ENCODE measurements at regions not wholly inside any gene's neighbourhood (a gene's known extent, or its start where the extent isn't known, plus 50 kb on each side); places are given as distances from the start of the nearest gene placed in this dataset.

DNA sequence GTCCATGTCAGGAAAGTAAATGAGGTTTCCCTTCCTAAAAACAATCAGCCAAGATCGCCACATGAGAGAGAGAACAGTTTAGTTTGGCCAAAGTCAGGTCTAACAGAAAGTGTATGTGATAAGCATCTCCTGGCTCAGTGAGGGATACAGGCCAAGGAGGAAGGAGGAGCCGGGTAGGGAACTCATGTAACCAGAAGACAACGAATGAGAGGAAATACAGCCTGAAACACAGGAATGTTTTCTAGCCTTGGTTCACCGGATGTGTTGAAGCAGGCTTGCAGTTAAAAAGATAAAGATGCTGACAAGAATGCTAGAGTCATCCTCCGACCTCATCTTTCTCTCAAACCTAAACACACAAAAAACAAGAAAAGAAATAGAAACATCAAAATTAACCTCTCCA lies 283.9 kb upstream of the SIX2 start:
- Histone ChIP-seq H3K4me2 (no peak overlapping the region), H3K4me1 (no peaks in the 10 kb centered on the region), H3K27ac (no peak overlapping the region), H3K4me3 (no peak overlapping the region), H3K9me3 (no peaks in the 10 kb centered on the region)
- DNase-seq (ENCODE audit: low read depth in 1 of 2, low spot score in 1 of 2) (no peak), ATAC-seq (no peak), FAIRE-seq (no peak)
- TF ChIP-seq CHD4 (IDR thresholded peaks at IDR 0.05; ENCODE audit: borderline replicate concordance): no peak
- no peak for TF ChIP-seq PBX3 (IDR thresholded peaks at IDR 0.05)
- no peak for TF ChIP-seq ZFP36 (IDR thresholded peaks at IDR 0.05; ENCODE audit: borderline replicate concordance, partially characterized antibody)
- TF ChIP-seq HOXB13 (CRISPR knock-in tag; IDR thresholded peaks at IDR 0.05; ENCODE audit: low read depth): no peak
- POLR2A ChIA-PET: no interaction called here
- 63% methylated on average over 5 of the region's 5 CpGs for whole genome bisulfite sequencing (ENCODE audit: missing lambda C conversion rate)
- CTCF ChIA-PET: no interaction called here

- TF ChIP-seq JUN (IDR thresholded peaks at IDR 0.05) (no peak), TP53 (CRISPR knock-in tag; IDR thresholded peaks at IDR 0.05) (no peak), JUNB (IDR thresholded peaks at IDR 0.05) (no peak), RFX5 (IDR thresholded peaks at IDR 0.05) (no peak), EHMT2 (IDR thresholded peaks at IDR 0.05; ENCODE audit: low read depth) (no peak), RNF2 (IDR thresholded peaks at IDR 0.05; ENCODE audit: borderline replicate concordance, low read depth) (no peak), ZFP36 (IDR thresholded peaks at IDR 0.05; ENCODE audit: borderline replicate concordance, partially characterized antibody) (no peak), ZC3H11A (IDR thresholded peaks at IDR 0.05) (no peak), CHD4 (IDR thresholded peaks at IDR 0.05; ENCODE audit: borderline replicate concordance) (no peak), MAFK (IDR thresholded peaks at IDR 0.05; ENCODE audit: partially characterized antibody) (no peak), MYC (IDR thresholded peaks at IDR 0.05; ENCODE audit: borderline replicate concordance, low read length) (no peak), KDM1A (IDR thresholded peaks at IDR 0.05; ENCODE audit: low read depth) (no peak), ESRRA (IDR thresholded peaks at IDR 0.05; ENCODE audit: borderline replicate concordance, low read length) (no peak), HOXB13 (CRISPR knock-in tag; IDR thresholded peaks at IDR 0.05; ENCODE audit: low read depth) (no peak), MAX (IDR thresholded peaks at IDR 0.05) (no peak), CHD2 (IDR thresholded peaks at IDR 0.05; ENCODE audit: low read length, partially characterized antibody) (no peak), TFCP2L1 (CRISPR knock-in tag; IDR thresholded peaks at IDR 0.05) (no peak)
- TF ChIP-seq, protein P1, sequence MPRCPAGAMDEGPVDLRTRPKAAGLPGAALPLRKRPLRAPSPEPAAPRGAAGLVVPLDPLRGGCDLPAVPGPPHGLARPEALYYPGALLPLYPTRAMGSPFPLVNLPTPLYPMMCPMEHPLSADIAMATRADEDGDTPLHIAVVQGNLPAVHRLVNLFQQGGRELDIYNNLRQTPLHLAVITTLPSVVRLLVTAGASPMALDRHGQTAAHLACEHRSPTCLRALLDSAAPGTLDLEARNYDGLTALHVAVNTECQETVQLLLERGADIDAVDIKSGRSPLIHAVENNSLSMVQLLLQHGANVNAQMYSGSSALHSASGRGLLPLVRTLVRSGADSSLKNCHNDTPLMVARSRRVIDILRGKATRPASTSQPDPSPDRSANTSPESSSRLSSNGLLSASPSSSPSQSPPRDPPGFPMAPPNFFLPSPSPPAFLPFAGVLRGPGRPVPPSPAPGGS (IDR thresholded peaks at IDR 0.05): no peak
- TF ChIP-seq, protein P2, sequence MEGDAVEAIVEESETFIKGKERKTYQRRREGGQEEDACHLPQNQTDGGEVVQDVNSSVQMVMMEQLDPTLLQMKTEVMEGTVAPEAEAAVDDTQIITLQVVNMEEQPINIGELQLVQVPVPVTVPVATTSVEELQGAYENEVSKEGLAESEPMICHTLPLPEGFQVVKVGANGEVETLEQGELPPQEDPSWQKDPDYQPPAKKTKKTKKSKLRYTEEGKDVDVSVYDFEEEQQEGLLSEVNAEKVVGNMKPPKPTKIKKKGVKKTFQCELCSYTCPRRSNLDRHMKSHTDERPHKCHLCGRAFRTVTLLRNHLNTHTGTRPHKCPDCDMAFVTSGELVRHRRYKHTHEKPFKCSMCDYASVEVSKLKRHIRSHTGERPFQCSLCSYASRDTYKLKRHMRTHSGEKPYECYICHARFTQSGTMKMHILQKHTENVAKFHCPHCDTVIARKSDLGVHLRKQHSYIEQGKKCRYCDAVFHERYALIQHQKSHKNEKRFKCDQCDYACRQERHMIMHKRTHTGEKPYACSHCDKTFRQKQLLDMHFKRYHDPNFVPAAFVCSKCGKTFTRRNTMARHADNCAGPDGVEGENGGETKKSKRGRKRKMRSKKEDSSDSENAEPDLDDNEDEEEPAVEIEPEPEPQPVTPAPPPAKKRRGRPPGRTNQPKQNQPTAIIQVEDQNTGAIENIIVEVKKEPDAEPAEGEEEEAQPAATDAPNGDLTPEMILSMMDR (IDR thresholded peaks at IDR 0.05): no peak
- TF ChIP-seq, protein P3, sequence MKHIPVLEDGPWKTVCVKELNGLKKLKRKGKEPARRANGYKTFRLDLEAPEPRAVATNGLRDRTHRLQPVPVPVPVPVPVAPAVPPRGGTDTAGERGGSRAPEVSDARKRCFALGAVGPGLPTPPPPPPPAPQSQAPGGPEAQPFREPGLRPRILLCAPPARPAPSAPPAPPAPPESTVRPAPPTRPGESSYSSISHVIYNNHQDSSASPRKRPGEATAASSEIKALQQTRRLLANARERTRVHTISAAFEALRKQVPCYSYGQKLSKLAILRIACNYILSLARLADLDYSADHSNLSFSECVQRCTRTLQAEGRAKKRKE (CRISPR knock-in tag; IDR thresholded peaks at IDR 0.05; ENCODE audit: low read depth): no peak
- H3K27ac ChIP-seq: no peak overlapping the region
- no peaks in the 10 kb centered on the region for H3K9me3 ChIP-seq
- POLR2A ChIA-PET: no interaction called here
- CTCF ChIA-PET: no interaction called here
- 42% methylated on average over 4 of the region's 4 CpGs for WGBS (ENCODE audit: missing lambda C conversion rate)
- no peak overlapping the region for H3K4me2 ChIP-seq
- H3K4me1 ChIP-seq: no peaks in the 10 kb centered on the region
- FAIRE-seq (no peak), DNase-seq (ENCODE audit: low read depth in 1 of 2, low spot score in 1 of 2) (no peak), ATAC-seq (no peak)
- H3K4me3 ChIP-seq: no peak overlapping the region
Observed at GRCh38 chr2:45291296-45291701, 282.0 kb upstream of the SIX2 start.

Measured in A549 (cell line).